Stimulated activated CD8-positive, alpha-beta memory T cell treated with anti-CD3 and anti-CD28 coated beads, Interleukin-15, amount 100 ng/mL, for 48 hours (primary cell): ENCODE measurements at regions not wholly inside any gene's neighbourhood (a gene's known extent, or its start where the extent isn't known, plus 50 kb on each side); places are given as distances from the start of the nearest gene placed in this dataset.

Experiments
- DNase-seq, 2 donors: peaks; one replicate each; pipeline ENCODE4 v3.0.0-alpha.2; 2020; ENCODE audit warnings: low read depth in 2 of 2

DNA sequence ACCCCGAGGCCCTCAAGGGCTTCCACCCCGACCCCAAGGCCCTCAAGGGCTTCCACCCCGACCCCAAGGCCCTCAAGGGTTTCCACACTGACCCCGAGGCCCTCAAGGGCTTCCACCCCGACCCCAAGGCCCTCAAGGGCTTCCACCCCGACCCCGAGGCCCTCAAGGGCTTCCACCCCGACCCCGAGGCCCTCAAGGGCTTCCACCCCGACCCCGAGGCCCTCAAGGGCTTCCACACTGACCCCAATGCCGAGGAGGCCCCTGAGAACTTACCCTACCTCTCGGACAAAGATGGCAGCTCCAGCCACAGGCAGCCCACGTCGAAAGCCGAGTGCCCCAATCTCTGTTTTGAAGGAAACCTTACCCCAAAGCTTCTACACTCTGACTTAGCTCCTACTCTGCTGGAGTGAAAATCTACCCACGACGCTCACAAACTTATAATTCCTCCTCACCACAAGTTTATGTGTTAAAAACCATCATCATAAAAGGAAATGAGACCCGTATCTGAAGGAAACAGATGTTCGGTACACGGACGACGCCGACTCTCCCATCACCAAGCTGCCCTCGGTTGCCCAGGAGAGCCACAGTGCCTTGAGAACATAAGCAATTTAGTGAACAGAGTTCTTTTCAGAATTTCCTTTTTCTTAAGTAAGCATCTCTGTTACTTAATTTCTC, 61.2 kb upstream of the RPH3AL start:
- no peak for DNase-seq

DNA sequence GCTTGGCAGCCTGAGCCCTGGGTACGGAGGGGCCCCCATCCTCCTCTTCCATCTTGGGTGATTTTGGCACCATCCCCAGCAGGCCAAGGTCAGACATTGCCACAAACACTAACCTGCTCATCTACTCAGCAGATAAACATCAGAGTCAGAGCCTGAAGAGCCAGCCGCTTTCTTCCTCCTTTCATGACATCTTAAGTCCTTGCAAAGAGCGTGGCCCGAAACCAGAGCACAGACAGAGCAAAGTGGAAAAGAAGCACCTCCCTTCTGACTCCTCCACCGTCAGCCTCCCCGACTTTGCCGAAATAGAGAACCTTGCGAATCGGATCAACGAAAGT, 60.4 kb upstream of the RPH3AL start:
- no peak for DNase-seq

DNA sequence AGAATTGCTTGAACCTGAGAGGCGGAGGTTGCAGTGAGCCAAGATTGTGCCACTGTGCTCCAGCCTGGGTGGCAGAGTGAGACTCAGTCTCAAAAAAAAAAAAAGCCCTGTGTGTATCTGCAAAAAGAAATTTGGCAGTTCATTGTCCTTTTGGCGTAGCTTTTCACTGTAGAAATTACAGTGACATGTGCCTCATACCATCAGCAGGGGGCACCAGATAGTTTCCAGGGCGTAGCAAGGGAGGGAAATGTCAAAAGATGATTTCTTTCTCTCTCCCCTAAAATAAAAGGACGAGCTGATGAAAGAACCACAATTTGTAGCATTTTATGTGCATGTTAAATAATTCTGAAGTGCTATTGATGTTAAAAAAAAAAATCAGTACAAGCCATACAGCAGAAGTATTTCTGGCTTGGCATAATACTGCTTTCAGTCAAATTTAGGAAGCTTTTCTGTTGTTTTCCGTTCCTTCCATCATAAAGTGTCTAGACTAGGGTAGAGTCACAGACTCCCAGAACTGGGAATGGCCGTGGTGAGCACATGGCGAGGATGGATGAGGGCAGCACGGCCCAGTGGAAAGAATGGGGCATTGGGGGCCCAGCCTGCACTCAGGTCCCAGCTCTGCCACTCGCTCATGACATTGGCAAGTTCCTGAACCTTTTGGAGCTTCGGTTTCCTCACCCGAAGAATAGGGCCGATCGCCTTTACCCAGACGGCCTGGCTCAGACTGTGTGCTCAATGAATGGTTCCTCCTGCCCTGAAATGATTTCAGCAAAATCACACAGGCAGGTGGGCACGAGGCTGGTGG, 59.8 kb upstream of the RPH3AL start:
- no peak for DNase-seq

- no peak for DNase-seq
These were observed 59.0 kb upstream of the RPH3AL start for GRCh38 chr17:411421-412120.

DNA sequence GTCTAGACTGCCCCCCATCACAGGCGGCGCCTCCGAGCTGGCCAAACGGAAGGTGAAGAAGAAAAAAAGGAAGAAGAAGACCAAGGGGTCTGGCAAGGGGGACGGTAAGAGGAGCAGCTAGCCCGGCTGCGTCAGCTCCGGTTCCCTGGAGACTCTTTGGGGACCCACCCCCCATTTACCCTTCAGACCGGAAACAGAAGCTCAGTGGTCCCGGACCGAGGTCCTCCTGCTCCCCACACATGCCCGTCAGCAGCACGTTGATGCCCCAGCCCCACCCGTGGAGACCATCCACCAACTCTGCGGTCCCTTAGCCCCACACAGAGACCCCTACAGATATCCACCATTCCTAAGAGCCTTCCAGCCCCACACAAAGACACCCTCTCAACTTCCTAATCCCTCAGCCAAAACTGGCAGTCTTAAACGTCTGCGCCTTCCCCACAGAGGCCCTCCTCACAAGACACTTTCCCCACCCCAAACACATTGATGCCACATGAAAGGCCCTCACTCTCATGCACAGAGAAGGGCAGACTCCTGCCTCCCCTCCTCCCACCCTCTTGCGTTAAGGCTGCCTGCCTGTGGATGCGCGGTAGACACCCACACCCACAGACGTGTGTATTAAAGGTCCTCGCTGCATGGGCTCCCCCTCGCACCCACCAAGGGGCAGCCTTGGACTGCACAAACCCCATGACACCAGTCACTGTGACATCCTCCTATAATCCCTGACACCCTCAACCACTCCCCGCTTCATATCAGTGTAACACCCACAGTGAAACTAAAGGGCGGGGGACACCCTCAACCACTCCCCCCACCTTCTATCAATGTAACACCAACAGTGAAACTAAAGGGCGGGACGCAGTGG, 58.2 kb upstream of the RPH3AL start:
- DNase-seq, result peak; percentile 41 to 50

- DNase-seq, result peak; percentile 99
These were observed 57.4 kb upstream of the RPH3AL start for GRCh38 chr17:409848-410542.

DNA sequence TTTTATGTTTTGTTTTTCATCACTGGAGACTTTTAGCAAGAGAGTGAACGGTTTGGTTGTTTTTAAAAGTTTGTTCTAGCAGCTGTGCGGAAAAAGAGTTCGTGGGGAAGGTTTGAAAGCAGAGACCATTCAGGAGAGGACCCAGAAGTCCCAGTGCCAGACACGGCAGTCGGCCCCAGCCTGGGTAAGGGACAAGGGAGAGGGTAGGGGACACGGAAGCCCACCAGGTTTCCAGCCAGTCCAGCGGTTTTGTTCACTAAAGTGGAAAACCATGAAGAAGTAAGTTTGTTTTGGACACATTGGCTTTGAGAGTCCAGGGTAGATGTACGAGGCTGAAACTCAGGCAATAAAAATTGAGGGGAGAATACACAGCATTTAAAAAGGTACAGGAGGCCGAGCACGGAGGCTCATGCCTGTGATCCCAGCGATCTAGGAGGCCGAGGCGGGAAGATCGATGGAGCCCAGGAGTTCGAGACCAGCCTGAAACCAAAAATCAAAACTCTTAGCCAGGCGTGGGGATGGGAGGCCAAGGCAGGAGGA, 56.8 kb upstream of the RPH3AL start:
- DNase-seq, result no peak

GRCh38 chr17:404703-405102, 52.1 kb upstream of the RPH3AL start:
- DNase-seq, result no peak
